ENCODE measurements at regions not wholly inside any gene's neighbourhood (a gene's known extent, or its start where the extent isn't known, plus 50 kb on each side); places are given as distances from the start of the nearest gene placed in this dataset.

- Histone ChIP-seq H3K9me3 (ENCODE audit: control insufficient read depth, low read depth, low read length) (no peaks in the 10 kb centered on the region), H3K27ac (ENCODE audit: low read length) (no peak overlapping the region)
Measured at GRCh38 chr4:59565836-59566235, 1634.3 kb upstream of the ADGRL3 start.

GRCh38 chr4:59570860-59571476 is 1629.2 kb upstream of the ADGRL3 start:
- no peak overlapping the region for H3K27ac ChIP-seq (ENCODE audit: low read length)
- no peaks in the 10 kb centered on the region for H3K9me3 ChIP-seq (ENCODE audit: control insufficient read depth, low read depth, low read length)
- no peaks in the 10 kb centered on the region for H3K4me1 ChIP-seq (ENCODE audit: control insufficient read depth, low read depth, low read length)
- no peak overlapping the region for H3K4me3 ChIP-seq (ENCODE audit: low read length)
- H3K27me3 ChIP-seq (ENCODE audit: control insufficient read depth, insufficient read depth, low read length), result no peaks in the 10 kb centered on the region
- H3K36me3 ChIP-seq (ENCODE audit: control insufficient read depth, low read depth, low read length), result no peaks in the 10 kb centered on the region
- no peak overlapping the region for H3K9ac ChIP-seq (ENCODE audit: low read length)

More at GRCh38 chr4:59565836-59566235, 1634.3 kb upstream of the ADGRL3 start:
- no peaks in the 10 kb centered on the region for H3K27me3 ChIP-seq (ENCODE audit: control insufficient read depth, insufficient read depth, low read length)
- H3K9ac ChIP-seq (ENCODE audit: low read length), result no peak overlapping the region
- H3K36me3 ChIP-seq (ENCODE audit: control insufficient read depth, low read depth, low read length), result no peaks in the 10 kb centered on the region
- H3K4me3 ChIP-seq (ENCODE audit: low read length), result no peak overlapping the region
- H3K4me1 ChIP-seq (ENCODE audit: control insufficient read depth, low read depth, low read length), result no peaks in the 10 kb centered on the region

GRCh38 chr4:59571805-59572430 is 1628.2 kb upstream of the ADGRL3 start:
- no peak overlapping the region for H3K27ac ChIP-seq (ENCODE audit: low read length)
- H3K9ac ChIP-seq (ENCODE audit: low read length), result no peak overlapping the region
- H3K4me1 ChIP-seq (ENCODE audit: control insufficient read depth, low read depth, low read length), result no peaks in the 10 kb centered on the region
- no peaks in the 10 kb centered on the region for H3K36me3 ChIP-seq (ENCODE audit: control insufficient read depth, low read depth, low read length)
- H3K27me3 ChIP-seq (ENCODE audit: control insufficient read depth, insufficient read depth, low read length), result no peaks in the 10 kb centered on the region
- no peaks in the 10 kb centered on the region for H3K9me3 ChIP-seq (ENCODE audit: control insufficient read depth, low read depth, low read length)
- no peak overlapping the region for H3K4me3 ChIP-seq (ENCODE audit: low read length)

GRCh38 chr4:59583845-59584568 is 1616.1 kb upstream of the ADGRL3 start:
- no peaks in the 10 kb centered on the region for H3K4me1 ChIP-seq (ENCODE audit: control insufficient read depth, low read depth, low read length)
- H3K27ac ChIP-seq (ENCODE audit: low read length), result no peak overlapping the region
- no peak overlapping the region for H3K9ac ChIP-seq (ENCODE audit: low read length)
- no peaks in the 10 kb centered on the region for H3K27me3 ChIP-seq (ENCODE audit: control insufficient read depth, insufficient read depth, low read length)
- H3K9me3 ChIP-seq (ENCODE audit: control insufficient read depth, low read depth, low read length), result no peaks in the 10 kb centered on the region
- no peaks in the 10 kb centered on the region for H3K36me3 ChIP-seq (ENCODE audit: control insufficient read depth, low read depth, low read length)
- no peak overlapping the region for H3K4me3 ChIP-seq (ENCODE audit: low read length)

GRCh38 chr4:59597536-59598329 is 1602.4 kb upstream of the ADGRL3 start:
- Histone ChIP-seq H3K27me3 (ENCODE audit: control insufficient read depth, insufficient read depth, low read length) (no peaks in the 10 kb centered on the region), H3K9me3 (ENCODE audit: control insufficient read depth, low read depth, low read length) (no peaks in the 10 kb centered on the region), H3K36me3 (ENCODE audit: control insufficient read depth, low read depth, low read length) (no peaks in the 10 kb centered on the region), H3K9ac (ENCODE audit: low read length) (no peak overlapping the region), H3K27ac (ENCODE audit: low read length) (no peak overlapping the region), H3K4me3 (ENCODE audit: low read length) (no peak overlapping the region), H3K4me1 (ENCODE audit: control insufficient read depth, low read depth, low read length) (no peaks in the 10 kb centered on the region)

- Histone ChIP-seq H3K4me3 (ENCODE audit: low read length) (no peak overlapping the region), H3K9me3 (ENCODE audit: control insufficient read depth, low read depth, low read length) (no peaks in the 10 kb centered on the region), H3K27ac (ENCODE audit: low read length) (no peak overlapping the region), H3K36me3 (ENCODE audit: control insufficient read depth, low read depth, low read length) (no peaks in the 10 kb centered on the region), H3K9ac (ENCODE audit: low read length) (no peak overlapping the region), H3K4me1 (ENCODE audit: control insufficient read depth, low read depth, low read length) (no peaks in the 10 kb centered on the region), H3K27me3 (ENCODE audit: control insufficient read depth, insufficient read depth, low read length) (no peaks in the 10 kb centered on the region)
Measured at GRCh38 chr4:59598330-59598618, 1601.9 kb upstream of the ADGRL3 start.

GRCh38 chr4:59608466-59608865 is 1591.7 kb upstream of the ADGRL3 start:
- H3K27ac ChIP-seq (ENCODE audit: low read length), result no peak overlapping the region
- H3K4me3 ChIP-seq (ENCODE audit: low read length), result no peak overlapping the region
- no peaks in the 10 kb centered on the region for H3K9me3 ChIP-seq (ENCODE audit: control insufficient read depth, low read depth, low read length)

GRCh38 chr4:59612235-59612634 is 1587.9 kb upstream of the ADGRL3 start:
- Histone ChIP-seq H3K27ac (ENCODE audit: low read length) (no peak overlapping the region), H3K9ac (ENCODE audit: low read length) (no peak overlapping the region), H3K4me1 (ENCODE audit: control insufficient read depth, low read depth, low read length) (no peaks in the 10 kb centered on the region), H3K27me3 (ENCODE audit: control insufficient read depth, insufficient read depth, low read length) (no peaks in the 10 kb centered on the region), H3K36me3 (ENCODE audit: control insufficient read depth, low read depth, low read length) (no peaks in the 10 kb centered on the region), H3K4me3 (ENCODE audit: low read length) (no peak overlapping the region), H3K9me3 (ENCODE audit: control insufficient read depth, low read depth, low read length) (no peaks in the 10 kb centered on the region)

More at GRCh38 chr4:59608466-59608865, 1591.7 kb upstream of the ADGRL3 start:
- Histone ChIP-seq H3K27me3 (ENCODE audit: control insufficient read depth, insufficient read depth, low read length) (no peaks in the 10 kb centered on the region), H3K4me1 (ENCODE audit: control insufficient read depth, low read depth, low read length) (no peaks in the 10 kb centered on the region), H3K36me3 (ENCODE audit: control insufficient read depth, low read depth, low read length) (no peaks in the 10 kb centered on the region), H3K9ac (ENCODE audit: low read length) (no peak overlapping the region)

GRCh38 chr4:59615316-59615715 is 1584.8 kb upstream of the ADGRL3 start:
- Histone ChIP-seq H3K27ac (ENCODE audit: low read length) (no peak overlapping the region), H3K9ac (ENCODE audit: low read length) (no peak overlapping the region), H3K9me3 (ENCODE audit: control insufficient read depth, low read depth, low read length) (no peaks in the 10 kb centered on the region), H3K4me3 (ENCODE audit: low read length) (no peak overlapping the region), H3K4me1 (ENCODE audit: control insufficient read depth, low read depth, low read length) (peaks cover 3% of the 10 kb centered on the region), H3K27me3 (ENCODE audit: control insufficient read depth, insufficient read depth, low read length) (no peaks in the 10 kb centered on the region), H3K36me3 (ENCODE audit: control insufficient read depth, low read depth, low read length) (no peaks in the 10 kb centered on the region)

- H3K4me3 ChIP-seq (ENCODE audit: low read length), result no peak overlapping the region
- H3K9me3 ChIP-seq (ENCODE audit: control insufficient read depth, low read depth, low read length), result no peaks in the 10 kb centered on the region
- H3K4me1 ChIP-seq (ENCODE audit: control insufficient read depth, low read depth, low read length), result no peaks in the 10 kb centered on the region
- no peaks in the 10 kb centered on the region for H3K36me3 ChIP-seq (ENCODE audit: control insufficient read depth, low read depth, low read length)
- H3K27me3 ChIP-seq (ENCODE audit: control insufficient read depth, insufficient read depth, low read length), result no peaks in the 10 kb centered on the region
- H3K27ac ChIP-seq (ENCODE audit: low read length), result no peak overlapping the region
- H3K9ac ChIP-seq (ENCODE audit: low read length), result no peak overlapping the region
Measured at GRCh38 chr4:59629348-59629747, 1570.8 kb upstream of the ADGRL3 start.

GRCh38 chr4:59630235-59630634 is 1569.9 kb upstream of the ADGRL3 start:
- Histone ChIP-seq H3K27me3 (ENCODE audit: control insufficient read depth, insufficient read depth, low read length) (no peaks in the 10 kb centered on the region), H3K9me3 (ENCODE audit: control insufficient read depth, low read depth, low read length) (no peaks in the 10 kb centered on the region), H3K36me3 (ENCODE audit: control insufficient read depth, low read depth, low read length) (no peaks in the 10 kb centered on the region), H3K9ac (ENCODE audit: low read length) (no peak overlapping the region), H3K27ac (ENCODE audit: low read length) (no peak overlapping the region), H3K4me1 (ENCODE audit: control insufficient read depth, low read depth, low read length) (no peaks in the 10 kb centered on the region), H3K4me3 (ENCODE audit: low read length) (no peak overlapping the region)

Data from iPS-18a (cell line).